ENCODE measurements at regions not wholly inside any gene's neighbourhood (a gene's known extent, or its start where the extent isn't known, plus 50 kb on each side); places are given as distances from the start of the nearest gene placed in this dataset.

DNA sequence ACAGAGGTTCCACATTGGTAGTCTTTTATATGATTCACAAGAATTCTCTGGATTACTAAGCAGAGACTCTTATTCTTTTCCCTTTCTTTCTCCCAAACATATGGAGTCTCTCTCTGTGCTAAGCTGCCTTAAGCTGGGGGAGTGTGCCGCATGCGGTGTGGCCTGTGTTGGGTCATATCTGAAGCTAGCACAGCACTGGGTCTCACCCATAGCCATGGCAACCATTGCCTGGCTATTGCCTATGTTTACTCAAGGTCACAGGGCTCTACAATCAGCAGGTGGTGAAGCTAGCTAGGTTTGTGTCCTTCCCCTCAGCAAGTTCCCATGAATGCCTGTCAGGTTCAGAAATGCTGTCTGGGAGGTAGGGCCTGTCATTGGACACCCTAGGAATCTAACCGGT lies 73.6 kb upstream of the ZRANB2 start:
- TF ChIP-seq, protein P1, sequence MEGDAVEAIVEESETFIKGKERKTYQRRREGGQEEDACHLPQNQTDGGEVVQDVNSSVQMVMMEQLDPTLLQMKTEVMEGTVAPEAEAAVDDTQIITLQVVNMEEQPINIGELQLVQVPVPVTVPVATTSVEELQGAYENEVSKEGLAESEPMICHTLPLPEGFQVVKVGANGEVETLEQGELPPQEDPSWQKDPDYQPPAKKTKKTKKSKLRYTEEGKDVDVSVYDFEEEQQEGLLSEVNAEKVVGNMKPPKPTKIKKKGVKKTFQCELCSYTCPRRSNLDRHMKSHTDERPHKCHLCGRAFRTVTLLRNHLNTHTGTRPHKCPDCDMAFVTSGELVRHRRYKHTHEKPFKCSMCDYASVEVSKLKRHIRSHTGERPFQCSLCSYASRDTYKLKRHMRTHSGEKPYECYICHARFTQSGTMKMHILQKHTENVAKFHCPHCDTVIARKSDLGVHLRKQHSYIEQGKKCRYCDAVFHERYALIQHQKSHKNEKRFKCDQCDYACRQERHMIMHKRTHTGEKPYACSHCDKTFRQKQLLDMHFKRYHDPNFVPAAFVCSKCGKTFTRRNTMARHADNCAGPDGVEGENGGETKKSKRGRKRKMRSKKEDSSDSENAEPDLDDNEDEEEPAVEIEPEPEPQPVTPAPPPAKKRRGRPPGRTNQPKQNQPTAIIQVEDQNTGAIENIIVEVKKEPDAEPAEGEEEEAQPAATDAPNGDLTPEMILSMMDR (IDR thresholded peaks at IDR 0.05): no peak

- TF ChIP-seq, protein P1 (IDR thresholded peaks at IDR 0.05): no peak
Measured at GRCh38 chr1:71153826-71154225, 73.0 kb upstream of the ZRANB2 start.

DNA sequence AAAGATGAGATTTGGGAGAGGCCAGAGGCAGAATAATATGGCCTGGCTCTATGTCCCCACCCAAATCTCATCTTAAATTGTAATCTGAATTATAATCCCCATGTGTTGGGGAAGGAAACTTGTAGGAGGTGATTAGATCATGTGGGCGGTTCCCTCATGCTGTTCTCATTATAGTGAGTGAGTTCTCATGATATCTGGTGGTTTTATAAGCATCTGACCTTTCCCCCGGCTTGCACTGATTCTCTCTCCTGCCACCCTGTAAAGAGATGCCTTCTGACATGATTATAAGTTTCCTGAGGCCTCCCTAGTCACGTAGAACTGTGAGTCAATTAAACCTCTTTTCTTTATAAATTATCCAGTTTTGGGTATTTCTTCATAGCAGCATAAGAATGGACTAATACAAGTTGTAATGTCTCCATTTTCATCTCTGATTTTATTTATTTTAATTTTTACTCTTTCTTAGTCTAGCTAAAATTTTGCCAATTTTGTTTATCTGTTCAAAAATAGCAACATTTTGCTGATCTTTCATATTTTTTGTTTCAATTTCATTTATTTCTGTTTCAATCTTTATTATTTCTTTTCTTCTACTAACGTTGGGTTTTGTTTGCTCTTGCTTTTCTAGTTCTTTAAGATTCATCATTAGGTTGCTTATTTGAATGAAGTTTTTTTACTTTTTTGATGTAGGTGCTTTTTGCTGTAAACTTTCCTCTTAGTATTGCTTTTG lies 67.0 kb upstream of the ZRANB2 start:
- TF ChIP-seq, protein P1 (IDR thresholded peaks at IDR 0.05): no peak

DNA sequence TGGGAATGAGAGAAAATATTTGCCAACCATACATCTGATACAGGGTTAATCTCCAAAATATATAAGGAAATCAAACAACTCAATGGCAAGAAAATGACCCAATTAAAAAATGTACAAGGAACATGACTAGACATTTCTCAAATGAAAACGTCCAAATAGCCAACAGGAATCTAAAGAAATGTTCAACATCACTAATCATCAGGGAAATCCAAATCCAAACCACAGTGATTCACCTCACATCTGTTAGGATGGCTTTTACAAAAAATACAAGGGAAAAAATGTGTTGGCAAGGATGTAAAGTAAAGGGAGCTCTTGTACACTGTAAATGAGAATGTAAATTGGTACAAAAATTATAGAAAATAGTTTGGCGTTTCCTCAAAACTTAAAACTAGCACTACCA lies 54.7 kb upstream of the ZRANB2 start:
- TF ChIP-seq, protein P1 (IDR thresholded peaks at IDR 0.05): no peak
